ENCODE measurements at regions not wholly inside any gene's neighbourhood (a gene's known extent, or its start where the extent isn't known, plus 50 kb on each side); places are given as distances from the start of the nearest gene placed in this dataset.
A peak's percentile ranks its signal among the peaks of the same experiment; 100 is the strongest.

- H3K27ac ChIP-seq (replicated peaks) = no peak overlapping the region
- H3K4me3 ChIP-seq (replicated peaks; ENCODE audit: insufficient read depth, low read length) = no peak overlapping the region
- H3K27me3 ChIP-seq (ENCODE audit: insufficient read depth, poor library complexity, severe bottlenecking) = no peaks in the 10 kb centered on the region
- no peak for TF ChIP-seq POLR2AphosphoS5 (IDR thresholded peaks at IDR 0.05; ENCODE audit: low read depth)
- no peak for TF ChIP-seq CTCF (IDR thresholded peaks at IDR 0.05; ENCODE audit: insufficient read depth, low read length)
- TF ChIP-seq SPI1 (IDR thresholded peaks at IDR 0.05; ENCODE audit: borderline replicate concordance, low read depth) = no peak
- no peak for TF ChIP-seq GABPA (IDR thresholded peaks at IDR 0.05; ENCODE audit: low read depth)
- TF ChIP-seq REST (IDR thresholded peaks at IDR 0.05; ENCODE audit: insufficient replicate concordance, low read depth) = no peak
- DNase-seq (ENCODE audit: low read depth in 1 of 2, low spot score in 1 of 2) = no peak
Observed at GRCh38 chr4:45869184-45869583, 254.7 kb downstream of the GABRG1 start.

DNA sequence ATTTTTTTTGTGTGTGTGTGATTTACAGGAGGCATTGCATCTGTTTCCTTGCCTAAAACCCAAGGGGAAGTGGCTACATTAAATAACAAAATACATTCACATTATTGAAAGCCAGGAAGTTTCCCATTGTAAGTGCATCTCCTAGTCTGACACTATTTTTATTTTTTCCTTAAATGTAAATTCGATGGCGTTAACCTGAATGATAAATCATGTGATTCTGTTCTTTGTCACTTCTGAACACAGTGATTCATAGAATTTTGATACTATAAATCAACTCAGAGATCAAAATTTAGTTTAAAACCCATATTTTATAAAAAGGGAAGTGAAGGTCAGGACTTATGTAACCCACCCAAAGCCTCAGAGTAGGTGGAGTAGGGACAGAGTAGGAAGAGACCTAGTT, 258.1 kb downstream of the GABRG1 start:
- no peak overlapping the region for H3K27ac ChIP-seq (replicated peaks)
- H3K4me3 ChIP-seq (replicated peaks; ENCODE audit: insufficient read depth, low read length) = no peak overlapping the region
- DNase-seq (ENCODE audit: low read depth in 1 of 2, low spot score in 1 of 2) = no peak
- TF ChIP-seq SPI1 (IDR thresholded peaks at IDR 0.05; ENCODE audit: borderline replicate concordance, low read depth) = 0 out of 2 replicates have a peak, but pooled peaks have one; percentile 30
- TF ChIP-seq GABPA (IDR thresholded peaks at IDR 0.05; ENCODE audit: low read depth) = no peak
- no peaks in the 10 kb centered on the region for H3K27me3 ChIP-seq (ENCODE audit: insufficient read depth, poor library complexity, severe bottlenecking)

DNA sequence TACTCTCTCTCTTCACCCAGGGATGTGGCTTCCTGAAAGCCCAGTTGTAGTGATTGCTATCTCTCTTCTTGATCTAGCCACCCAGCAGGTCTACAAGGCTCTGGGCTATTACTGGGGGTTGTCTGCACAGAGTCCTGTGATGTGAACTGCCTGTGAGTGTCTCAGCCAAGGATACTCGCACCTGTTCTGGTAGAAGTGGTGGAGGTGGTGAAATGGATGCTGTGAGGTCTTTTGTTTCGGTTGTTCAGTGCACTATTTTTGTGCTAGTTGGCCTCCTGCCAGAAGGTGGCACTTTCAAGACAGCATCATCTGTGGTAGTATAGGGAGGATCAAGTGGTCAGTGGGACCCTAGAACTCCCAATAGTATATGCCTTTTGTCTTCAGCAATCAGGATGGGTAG, 268.0 kb downstream of the GABRG1 start:
- no peak overlapping the region for H3K27ac ChIP-seq (replicated peaks)
- DNase-seq (ENCODE audit: low read depth in 1 of 2, low spot score in 1 of 2) = no peak
- TF ChIP-seq SPI1 (IDR thresholded peaks at IDR 0.05; ENCODE audit: borderline replicate concordance, low read depth) (no peak), CTCF (IDR thresholded peaks at IDR 0.05; ENCODE audit: insufficient read depth, low read length) (no peak), GABPA (IDR thresholded peaks at IDR 0.05; ENCODE audit: low read depth) (no peak), REST (IDR thresholded peaks at IDR 0.05; ENCODE audit: insufficient replicate concordance, low read depth) (no peak), POLR2AphosphoS5 (IDR thresholded peaks at IDR 0.05; ENCODE audit: low read depth) (no peak)
- no peak overlapping the region for H3K4me3 ChIP-seq (replicated peaks; ENCODE audit: insufficient read depth, low read length)
- H3K27me3 ChIP-seq (ENCODE audit: insufficient read depth, poor library complexity, severe bottlenecking) = no peaks in the 10 kb centered on the region

GRCh38 chr4:45846016-45846415, 277.8 kb downstream of the GABRG1 start:
- H3K27me3 ChIP-seq (ENCODE audit: insufficient read depth, poor library complexity, severe bottlenecking) = no peaks in the 10 kb centered on the region
- TF ChIP-seq POLR2AphosphoS5 (IDR thresholded peaks at IDR 0.05; ENCODE audit: low read depth) = no peak
- H3K27ac ChIP-seq (replicated peaks) = no peak overlapping the region
- no peak overlapping the region for H3K4me3 ChIP-seq (replicated peaks; ENCODE audit: insufficient read depth, low read length)
- no peak for DNase-seq (ENCODE audit: low read depth in 1 of 2, low spot score in 1 of 2)

GRCh38 chr4:45841791-45842190, 282.1 kb downstream of the GABRG1 start:
- Histone ChIP-seq H3K27me3 (ENCODE audit: insufficient read depth, poor library complexity, severe bottlenecking) (no peaks in the 10 kb centered on the region), H3K4me3 (replicated peaks; ENCODE audit: insufficient read depth, low read length) (no peak overlapping the region), H3K27ac (replicated peaks) (no peak overlapping the region)
- no peak for TF ChIP-seq REST (IDR thresholded peaks at IDR 0.05; ENCODE audit: insufficient replicate concordance, low read depth)
- TF ChIP-seq POLR2AphosphoS5 (IDR thresholded peaks at IDR 0.05; ENCODE audit: low read depth) = no peak
- TF ChIP-seq SPI1 (IDR thresholded peaks at IDR 0.05; ENCODE audit: borderline replicate concordance, low read depth) = no peak
- TF ChIP-seq GABPA (IDR thresholded peaks at IDR 0.05; ENCODE audit: low read depth) = no peak
- TF ChIP-seq CTCF (IDR thresholded peaks at IDR 0.05; ENCODE audit: insufficient read depth, low read length) = no peak
- no peak for DNase-seq (ENCODE audit: low read depth in 1 of 2, low spot score in 1 of 2)
